NCI-H460 (cell line): ENCODE measurements at regions not wholly inside any gene's neighbourhood (a gene's known extent, or its start where the extent isn't known, plus 50 kb on each side); places are given as distances from the start of the nearest gene placed in this dataset.
"Not testable (repeated sequence)": the region's sequence is repeated elsewhere in the genome, so short reads cannot be mapped to it uniquely, and the experiment has no call there.

Experiments
- DNase-seq: peaks from one replicate; pipeline ENCODE4 v3.0.0-alpha.2; 2016; ENCODE audit warnings: low read depth; ENCODE audit errors: extremely low read depth

DNA sequence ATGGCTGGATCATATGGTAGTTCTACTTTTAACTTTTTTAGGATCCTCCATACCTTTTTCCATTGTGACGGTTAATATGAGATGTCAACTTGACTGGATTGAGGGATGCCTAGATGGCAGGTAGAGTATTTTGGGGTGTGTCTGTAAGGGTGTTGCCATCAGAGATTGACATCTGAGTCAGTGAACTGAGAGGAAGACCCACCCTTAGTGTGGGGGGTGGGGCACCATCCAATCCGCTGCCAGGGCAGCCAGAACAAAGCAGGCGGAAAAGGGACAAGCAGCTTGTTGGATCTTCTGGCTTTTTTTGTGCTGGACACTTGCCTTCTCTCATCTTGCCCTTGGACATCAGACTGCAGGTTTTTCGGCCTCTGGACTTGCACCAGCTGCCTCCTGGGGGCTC, 168.5 kb upstream of the CXCL13 start:
- no peak for DNase-seq

DNA sequence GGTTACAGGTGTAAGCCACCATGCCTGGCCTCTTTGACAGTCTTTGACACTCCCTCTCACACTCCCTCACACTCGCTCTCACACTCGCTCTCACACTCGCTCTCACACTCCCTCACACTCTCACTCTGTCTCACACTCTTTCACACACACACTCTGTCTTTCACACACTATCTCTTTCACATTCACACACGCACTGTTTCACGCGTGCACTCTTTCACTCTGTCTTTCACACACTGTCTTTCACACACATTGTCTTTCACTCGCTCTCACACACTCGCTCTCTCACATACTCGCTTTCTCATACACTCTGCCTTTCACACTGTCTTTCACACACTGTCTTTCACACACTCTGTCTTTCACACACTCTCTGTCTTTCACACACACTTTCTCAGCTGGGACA, 167.1 kb upstream of the CXCL13 start:
- DNase-seq = no peak

DNA sequence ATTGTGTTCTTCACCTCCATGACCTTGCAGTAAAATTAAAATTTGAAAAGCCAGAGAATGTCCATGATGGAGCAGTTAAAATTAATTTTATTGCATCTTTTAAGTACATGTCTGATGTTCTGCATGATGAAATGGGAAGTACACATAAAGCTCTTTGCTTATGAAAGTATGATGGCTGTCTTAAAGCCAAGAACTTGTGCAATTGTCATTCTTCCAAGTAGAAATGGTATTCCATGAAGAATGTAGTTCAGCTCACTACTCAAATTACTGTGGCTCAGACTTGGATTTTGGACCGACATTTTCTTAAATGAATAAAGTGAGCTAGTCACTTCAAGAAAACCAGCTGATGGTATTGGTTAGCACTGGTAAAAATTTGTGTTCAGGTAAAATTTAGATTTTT, 161.7 kb upstream of the CXCL13 start:
- no peak for DNase-seq

DNA sequence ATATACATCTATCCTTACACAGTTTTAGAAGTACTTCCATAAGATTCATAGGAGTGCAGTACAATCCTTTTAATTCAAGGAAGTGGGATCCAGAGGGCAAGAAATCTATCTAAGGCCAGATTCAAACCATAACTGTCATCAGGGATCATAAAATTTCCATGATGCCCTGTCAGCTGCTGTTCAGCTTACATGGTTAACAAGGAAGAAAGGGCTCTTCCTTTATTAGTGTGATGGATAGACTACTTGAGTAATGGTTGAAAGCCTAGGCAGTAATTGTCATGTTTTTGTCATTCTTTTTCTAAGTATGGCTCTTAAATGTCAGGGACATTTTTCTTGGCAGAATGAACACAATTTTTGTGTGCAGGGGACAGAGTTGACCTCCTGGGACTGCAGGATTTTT, 159.8 kb upstream of the CXCL13 start:
- DNase-seq = no peak

DNA sequence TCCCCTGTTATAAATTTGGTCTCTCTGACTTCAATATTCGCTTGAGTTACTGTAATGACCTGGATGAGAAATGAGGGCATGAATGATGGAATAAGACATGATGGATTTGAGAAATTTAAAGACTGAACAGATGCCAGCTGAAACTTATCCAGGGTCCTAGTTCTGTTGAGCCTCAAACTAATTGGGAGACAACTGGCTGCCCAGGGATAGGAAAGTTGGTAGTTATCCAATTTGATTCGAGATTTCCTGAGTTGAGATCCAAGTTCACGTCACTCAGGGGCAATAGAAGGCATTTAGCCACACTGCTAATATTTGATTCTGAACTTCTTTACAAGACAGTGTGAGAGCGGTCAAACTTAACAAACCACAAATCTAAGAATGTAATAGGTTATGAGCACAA, 159.0 kb upstream of the CXCL13 start:
- DNase-seq = no peak

DNA sequence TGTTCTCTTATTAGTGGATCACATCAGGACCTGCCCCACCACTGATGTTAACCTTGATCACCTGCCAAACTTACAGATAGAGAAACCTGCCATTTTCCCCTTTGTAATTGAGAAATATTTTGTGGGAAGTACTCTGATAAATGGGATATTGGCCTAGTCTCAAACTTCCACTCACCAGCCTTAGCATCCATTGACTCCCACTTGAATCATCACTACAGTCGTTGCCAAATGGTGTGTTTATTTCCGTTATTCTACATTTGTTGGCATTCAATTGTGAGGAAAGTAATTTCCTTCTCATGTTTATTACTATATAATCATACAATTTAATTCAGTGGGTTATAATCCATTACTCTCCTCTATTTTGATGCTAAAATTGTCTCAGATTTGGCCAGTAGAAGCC, 156.4 kb upstream of the CXCL13 start:
- DNase-seq = no peak

DNA sequence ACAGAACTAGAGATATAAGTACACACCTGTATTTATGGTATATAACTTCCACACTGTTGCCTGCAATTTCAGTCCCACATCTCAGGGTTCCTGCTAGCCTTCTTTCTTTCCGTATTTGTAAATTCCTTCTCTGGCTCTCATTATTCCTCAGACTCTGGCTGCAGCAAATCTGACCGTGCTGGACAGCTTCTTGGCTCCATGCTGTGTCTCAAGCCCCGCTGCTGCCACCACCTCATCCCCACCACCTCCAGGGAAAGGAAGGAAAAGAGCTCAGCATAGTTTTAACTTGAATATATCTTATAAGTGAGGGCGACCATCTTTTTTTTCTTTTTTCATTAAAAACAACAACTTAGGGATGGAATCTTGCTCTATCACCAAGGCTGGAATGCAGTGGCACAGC, 155.6 kb upstream of the CXCL13 start:
- no peak for DNase-seq

DNA sequence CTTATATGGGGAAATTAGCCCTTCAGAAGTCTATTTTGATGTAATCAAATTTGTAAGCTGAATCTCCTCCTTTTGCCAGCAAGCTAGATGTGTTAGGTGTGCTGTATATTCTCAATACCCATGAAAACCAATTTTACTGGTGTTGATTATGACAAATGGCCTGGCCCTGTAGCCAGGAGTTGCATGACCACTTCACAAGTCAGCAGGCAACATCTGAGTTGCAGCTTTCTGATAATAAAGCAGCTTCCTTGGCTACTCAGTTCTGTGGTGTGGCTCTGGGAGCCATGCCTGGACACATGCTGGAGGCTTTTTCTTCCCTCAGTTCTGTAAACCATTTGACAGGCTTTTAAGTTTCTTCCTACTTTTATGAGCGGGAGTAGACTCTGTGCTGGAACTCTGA, 154.1 kb upstream of the CXCL13 start:
- no peak for DNase-seq

DNA sequence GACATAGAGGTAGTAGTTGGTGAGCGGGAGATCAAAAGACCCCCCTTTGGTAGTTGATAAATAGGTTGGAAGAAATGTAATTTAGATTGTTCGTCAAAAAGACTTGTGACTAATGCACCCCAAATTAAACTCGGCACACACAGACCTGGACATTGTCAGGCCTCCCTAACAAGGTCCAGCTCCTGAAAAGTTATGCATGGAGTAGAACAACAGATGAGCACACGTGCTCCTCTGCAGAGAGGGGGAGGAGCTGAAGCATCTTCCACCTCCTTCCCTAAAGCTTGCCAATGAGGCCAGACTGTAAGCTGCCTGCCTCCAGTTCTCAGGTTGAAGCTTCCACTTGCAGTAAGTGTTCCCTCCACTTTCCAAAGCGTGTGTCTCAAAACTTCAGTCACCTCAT, 153.5 kb upstream of the CXCL13 start:
- not testable (repeated sequence) for DNase-seq

DNA sequence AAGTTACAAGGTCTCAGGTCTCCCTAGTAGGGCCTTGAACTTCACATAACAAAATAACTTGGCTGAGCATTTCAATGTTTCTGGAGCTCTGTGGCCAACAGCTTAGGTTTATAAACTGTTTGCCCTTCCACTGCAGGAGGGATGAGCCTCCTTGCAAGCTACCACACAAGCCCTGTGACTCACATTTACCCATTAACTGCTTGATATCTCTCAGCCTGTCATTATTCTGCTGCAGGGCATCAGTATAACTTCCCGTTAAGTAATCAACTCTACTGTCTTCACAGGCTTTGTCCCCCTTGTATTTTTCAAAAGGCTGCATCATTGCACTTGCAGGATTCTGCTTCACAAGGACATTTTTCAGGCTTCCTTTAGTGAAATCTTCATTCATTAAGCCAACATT, 151.7 kb upstream of the CXCL13 start:
- no peak for DNase-seq

DNA sequence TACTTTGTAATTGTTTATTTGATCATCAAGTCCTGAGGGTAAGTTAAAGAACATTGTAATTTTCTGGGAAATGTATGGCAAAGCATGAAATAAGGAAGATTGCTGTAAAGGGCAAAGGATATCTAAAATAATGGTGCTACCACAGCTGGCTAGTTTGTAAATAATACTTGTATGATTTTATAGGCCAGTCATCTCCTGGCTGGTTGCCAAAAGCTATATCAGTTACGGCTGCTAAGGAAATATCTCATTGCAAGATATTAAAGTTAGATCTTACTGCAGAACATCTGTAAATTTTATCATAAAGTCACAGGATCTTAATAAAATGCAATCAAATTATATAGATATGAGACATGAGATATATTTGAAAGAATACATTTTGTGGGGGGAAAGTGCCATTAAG, 150.8 kb upstream of the CXCL13 start:
- no peak for DNase-seq

DNA sequence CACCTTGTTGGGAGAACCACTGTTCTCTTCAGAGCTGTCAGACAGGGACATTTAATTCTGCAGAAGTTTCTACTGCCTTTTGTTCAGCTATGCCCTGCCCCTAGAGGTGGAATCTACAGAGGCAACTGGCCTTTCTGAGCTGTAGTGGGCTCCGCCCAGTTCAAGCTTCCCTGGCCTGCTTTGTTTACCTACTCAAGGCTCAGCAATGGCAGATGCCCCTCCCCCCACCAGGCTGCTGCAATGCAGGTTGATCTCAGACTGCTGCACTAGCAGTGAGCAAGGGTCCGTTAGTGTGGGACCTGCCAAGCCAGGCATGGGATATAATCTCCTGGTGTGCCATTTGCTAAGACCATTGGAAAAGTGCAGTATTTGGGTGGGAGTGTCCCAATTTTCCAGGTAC, 141.5 kb upstream of the CXCL13 start:
- DNase-seq = not testable (repeated sequence)

DNA sequence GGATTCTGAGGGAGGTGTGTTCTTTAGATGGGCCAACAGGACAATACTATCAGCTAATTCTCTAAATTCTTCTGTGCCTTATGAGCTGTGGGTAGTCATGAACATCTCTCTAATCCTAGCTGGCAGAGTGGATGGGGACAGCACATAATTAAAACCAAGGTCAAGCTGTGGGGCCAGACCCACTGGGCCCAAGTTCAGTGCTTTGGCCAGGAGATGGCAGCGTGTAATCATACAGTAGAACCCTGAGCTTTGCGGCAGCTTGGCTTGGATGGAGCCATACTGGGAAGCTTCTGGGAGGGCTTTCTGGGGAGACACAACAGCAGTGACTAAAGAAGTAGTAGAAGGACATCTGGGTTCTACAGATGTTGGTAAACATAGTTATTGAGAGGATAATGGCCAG, 140.3 kb upstream of the CXCL13 start:
- no peak for DNase-seq

DNA sequence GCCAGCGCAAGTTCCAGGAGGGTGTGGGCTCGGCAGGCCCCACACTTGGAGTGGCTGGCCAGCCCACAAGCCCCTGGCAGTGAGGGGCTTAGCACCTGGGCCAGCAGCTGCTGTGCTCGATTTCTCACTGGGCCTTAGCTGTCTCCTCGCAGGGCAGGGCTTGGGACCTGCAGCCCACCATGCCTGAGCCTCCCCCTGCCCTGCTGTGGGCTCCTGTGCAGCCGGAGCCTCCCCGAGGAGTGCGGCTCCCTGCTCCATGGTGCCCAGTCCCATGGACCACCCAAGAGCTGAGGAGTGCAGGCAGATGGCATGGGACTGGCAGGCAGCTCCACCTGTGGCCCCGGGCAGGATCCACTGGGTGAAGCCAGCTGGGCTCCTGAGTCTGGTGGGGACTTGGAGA, 139.2 kb upstream of the CXCL13 start:
- DNase-seq = no peak

DNA sequence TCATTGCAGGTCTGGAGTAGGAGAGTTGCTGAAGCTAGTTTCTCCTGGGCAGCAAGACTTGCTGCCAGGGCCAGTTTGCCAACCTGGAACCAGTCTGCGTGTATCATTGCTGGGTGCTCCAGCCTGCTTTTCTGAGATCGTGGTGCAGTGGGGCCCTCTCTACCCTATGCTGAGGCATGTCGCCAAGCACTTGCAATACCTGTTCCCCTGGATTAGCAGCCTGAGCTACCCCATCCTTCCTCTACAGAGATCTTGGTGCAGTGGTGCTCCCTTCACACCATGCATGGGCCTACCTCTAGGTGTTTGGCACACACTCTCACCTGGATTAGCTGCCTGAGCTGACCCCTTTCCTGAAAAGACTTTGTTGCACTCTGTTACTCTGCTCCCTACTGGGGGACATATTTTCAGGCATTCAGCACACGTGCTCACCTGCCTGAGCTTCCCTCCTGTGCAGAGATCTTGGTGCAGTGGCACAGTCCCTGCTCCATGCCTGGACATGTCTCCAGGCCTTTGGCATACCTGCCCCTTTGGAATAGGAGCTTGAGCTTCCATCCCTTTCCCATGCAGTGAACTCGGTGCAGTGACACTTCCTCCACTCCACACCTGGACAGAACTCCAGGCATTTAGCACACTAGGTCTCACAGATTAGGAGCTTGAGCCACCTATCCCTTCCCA, 133.7 kb upstream of the CXCL13 start:
- DNase-seq = no peak

DNA sequence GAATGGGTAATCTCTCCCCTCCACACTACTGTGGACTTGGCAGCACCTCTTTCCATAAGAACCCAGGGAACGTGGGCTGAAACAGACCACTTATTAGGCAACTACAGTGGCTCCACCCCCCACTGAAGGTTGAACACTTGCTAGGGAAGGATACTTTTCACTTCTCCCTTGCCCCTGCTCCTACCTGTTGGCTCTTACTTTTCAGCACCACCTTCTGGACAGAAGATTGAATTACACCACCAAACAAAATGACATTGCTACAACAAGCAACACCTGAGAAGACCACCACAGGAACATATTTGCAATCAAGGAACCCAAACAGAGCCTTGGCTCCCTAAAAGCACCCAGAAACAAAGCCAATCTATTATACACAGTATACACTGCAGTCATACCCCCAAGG, 132.1 kb upstream of the CXCL13 start:
- no peak for DNase-seq

DNA sequence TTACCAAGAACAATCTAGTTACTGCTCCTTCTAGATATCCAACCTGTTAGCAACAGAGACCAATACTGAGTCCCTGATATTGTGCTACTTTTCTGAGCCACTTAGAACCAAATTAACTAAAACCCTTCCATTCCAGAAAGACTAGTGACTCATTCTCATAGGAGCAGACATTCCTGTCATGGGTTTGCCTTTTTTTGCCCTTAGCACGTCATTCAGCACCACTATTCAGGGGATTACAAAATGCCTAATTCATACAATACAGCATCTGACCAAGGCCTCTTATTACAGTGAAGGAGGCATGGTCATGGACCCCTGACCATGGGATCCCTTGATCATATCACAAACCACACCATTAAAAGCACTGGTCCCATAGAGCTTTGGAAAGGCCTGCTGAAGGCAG, 123.8 kb upstream of the CXCL13 start:
- DNase-seq = no peak

DNA sequence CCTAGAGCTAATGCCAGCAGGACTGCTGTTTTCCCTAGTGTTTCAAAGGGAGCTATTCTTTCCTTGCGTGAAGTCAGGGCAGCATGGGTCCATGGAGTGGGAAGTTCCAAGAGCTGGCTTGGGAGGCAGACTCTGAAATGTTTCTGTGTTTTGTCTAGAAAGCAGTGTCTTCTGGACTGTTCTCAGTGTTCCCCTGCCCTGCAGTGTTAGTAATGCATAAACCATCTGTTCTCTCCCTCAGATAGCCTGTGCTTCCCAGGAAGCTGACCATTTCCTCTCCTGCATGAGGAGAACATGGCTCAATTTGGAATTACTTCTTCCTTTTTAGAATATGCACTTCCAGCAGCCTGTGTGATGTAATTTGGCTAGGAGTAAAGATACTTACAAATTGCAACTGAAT, 116.7 kb upstream of the CXCL13 start:
- no peak for DNase-seq

DNA sequence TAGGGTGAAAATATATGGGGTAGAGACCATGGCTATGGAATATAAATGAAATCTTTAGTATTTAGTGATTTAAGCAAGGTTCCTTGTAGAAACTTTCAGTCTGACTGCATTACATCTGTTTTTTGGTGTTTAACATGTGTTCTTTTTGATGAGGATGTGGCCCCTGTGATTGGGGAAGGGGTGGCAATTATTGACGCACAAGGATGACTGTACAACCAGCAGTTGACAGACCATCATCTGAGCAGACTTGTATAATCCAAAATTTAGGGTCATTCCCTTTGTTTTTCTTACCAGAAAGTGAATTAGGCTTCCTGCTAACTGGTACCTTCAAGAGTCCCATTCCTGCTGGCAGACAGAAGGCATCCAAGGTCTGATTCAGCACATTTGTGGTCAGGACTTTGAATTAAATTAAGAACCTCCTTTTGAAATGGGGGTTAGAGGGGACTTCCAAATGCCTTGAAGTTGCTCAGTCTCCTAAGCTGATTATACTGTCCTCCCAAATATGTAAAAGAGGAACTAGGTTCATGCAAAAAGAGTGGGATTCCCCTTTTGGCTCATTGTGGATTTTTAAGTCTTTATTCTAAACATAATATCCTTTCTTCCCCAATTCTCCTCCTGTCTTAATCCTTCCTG, 112.4 kb upstream of the CXCL13 start:
- DNase-seq = no peak

DNA sequence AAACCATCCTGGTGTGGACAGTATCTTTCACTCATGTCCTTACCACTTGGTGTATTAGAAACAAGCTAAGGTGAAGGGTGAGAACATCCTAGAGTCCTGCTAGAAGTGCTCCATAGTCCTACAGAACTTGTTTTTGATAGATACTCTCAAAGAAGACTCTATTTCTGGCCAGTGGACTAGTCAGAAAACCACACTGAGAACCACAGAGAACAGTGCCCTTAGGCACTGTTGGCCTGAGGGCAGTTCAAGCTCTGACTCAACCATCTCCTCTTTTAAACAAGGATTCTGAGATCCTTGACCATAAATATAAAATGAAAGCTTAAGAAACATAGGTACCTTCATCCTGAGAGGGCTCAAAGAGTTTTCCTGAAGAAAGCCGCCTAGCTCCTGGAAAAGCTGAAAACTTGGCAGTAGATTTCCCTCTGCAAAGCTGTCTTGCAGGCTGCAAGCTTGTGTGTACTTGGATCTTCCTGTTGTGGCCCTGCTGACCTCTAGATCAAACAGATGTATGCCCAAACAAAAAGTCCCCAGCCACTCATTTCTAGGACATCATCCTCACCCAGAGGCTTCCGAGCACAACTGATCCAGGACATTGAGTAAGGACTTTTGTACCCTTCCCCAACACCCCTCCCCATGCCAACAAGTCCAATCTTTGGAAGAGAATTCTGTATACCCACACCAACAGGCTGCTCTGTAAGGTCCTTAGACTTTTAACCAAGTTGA, 111.6 kb upstream of the CXCL13 start:
- no peak for DNase-seq

DNA sequence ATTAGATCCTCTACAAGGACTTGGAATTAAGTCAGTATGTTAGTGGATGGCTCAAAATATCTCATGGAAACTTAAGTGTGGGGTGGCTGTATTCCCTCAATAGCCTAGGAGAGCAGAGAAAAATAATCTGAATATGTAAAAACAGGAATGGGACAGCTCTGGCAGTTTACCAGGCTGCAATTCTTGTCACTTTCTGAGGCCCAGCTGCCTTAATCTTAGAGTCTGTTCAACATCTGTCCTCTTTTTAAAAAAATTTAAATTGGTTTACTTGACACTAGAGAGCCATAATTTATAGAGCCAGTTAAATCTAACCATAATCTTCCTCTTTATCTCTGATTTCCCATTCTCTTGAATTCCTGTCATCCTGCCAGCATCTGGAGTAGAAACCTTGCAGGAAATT, 109.2 kb upstream of the CXCL13 start:
- DNase-seq = no peak

DNA sequence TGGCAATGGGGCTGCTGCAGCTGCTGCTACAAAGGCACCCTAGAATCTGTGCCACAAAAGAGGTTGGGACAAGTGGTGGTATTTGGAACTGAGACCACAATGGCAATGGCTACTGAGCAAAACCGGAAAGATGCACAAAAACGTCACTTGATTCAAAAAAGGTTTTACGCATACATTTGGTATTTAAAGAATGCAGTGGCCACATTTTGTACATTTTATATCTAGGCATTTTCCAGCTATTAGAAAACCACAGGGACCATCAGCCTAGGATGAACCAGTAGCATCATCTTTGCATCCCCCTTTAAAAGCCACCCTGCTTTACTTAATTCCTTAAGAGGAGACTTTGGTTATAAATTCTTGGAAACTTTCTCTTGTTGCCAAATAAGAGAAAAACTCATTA, 104.8 kb upstream of the CXCL13 start:
- no peak for DNase-seq
